Left kidney (tissue), 1 donor: ENCODE measurements at regions not wholly inside any gene's neighbourhood (a gene's known extent, or its start where the extent isn't known, plus 50 kb on each side); places are given as distances from the start of the nearest gene placed in this dataset.

Experiments used
- DNase-seq: peaks from one replicate; pipeline ENCODE4 v3.0.0-alpha.2; 2013

DNA sequence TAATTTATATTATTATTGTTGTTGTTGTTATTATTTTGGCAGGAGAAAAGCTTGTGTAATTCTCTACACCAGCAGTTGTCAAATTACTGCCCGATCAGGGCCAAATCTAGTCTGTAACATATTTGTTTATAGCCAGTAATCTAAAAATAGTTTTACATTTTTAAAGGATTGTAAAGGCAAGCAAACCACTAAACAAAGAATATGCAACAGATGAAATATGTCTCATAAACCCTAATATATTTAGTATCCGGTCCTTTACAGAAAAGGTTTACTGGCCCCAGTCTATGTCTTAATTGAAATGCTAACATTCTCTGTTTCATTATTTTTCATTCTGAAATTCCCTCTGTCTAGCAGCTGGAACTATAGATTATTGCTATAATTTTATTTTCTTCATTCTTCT is 709.5 kb downstream of the KCNJ2 start:
- no peak for DNase-seq

DNA sequence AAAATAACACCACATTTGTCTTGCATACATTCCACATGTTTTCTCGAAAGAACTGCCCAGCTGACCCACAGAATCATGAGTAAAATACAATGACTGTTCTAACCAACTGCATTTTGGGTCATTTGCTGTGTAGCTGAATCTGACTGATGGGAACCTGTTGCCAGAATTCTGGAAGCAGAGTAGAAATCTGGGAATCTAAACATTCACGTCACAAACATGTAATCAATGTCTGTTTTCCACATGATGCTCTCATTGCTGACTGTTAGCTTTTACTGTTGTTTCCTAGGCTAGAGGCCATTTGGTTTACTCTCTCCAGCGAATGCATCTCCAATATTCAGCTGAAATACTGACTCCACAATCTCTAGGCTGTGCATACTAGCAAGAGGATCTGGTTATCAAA is 710.1 kb downstream of the KCNJ2 start:
- DNase-seq = no peak

DNA sequence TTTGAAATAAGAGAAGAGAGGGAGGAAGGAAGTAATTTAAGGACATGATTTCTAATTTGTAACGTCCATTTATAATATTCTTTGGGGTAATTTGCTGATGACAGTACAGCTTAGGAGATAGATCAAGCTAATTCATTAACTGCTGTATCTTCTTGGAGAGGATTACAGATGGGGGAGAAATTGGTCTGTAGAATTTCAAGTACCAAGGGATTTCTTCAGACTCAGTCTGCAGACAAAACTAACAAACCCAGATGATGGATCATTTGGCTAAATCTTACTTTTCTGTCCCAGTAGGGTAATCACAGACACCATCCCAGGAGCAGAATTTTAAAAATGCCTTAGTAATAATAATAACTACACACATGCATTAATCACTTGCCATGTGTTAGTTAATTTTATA is 711.8 kb downstream of the KCNJ2 start:
- DNase-seq = no peak

DNA sequence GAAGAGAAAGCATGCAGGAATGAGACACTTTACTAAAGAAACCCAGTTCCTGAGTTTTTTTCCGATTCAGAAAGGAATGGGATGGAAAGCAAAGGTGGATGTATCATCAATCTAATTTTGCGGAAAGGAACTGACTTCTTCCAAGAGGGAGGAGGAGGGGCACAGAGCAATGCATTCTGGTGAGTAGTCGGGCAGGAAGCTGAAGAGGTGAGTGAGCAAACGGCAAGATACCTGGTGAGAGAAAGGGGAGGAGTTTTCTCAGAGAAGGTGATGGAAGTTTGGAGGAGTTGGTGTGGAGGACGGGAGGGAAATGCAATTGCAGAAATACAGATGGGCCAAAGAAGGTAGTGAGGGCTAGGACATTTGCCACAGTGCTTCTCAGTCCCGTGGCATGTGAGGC is 713.2 kb downstream of the KCNJ2 start:
- DNase-seq = no peak

DNA sequence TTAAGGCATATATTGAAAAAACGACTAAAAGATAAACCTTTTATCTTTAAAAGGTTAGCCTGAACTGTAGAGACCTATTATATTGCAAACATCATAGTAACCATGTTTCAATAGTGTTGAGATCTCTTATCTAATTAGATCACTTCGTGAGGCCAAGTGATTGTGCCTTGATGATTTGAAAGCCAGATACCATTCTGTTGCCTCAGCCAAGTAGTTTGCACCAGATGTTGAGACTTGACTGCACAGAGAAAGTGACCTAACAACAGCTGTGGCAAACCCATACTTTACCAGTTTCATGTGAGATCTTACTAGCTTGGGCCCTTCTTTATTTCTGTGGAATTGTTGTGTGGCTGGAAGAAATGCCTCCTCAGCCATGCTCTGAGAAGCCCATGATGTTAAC is 717.3 kb downstream of the KCNJ2 start:
- no peak for DNase-seq

DNA sequence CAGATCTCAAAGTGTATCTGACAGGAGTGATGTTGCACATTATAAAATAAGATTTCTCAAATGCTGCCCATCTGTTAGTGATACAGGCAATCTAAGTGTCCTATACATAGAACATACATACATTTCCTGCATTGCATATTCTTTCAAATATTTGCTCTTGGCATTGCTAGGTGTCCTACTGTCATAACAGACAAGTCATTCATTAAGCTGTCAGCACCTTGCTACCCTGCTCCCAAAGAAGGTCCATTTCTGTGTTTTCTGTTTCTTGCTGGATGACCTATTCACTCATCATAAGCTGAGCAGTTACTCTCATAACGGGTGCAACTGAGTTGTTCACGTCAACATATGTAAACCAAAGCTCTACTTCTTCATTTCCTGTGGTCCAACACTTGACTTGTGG is 719.0 kb downstream of the KCNJ2 start:
- no peak for DNase-seq

DNA sequence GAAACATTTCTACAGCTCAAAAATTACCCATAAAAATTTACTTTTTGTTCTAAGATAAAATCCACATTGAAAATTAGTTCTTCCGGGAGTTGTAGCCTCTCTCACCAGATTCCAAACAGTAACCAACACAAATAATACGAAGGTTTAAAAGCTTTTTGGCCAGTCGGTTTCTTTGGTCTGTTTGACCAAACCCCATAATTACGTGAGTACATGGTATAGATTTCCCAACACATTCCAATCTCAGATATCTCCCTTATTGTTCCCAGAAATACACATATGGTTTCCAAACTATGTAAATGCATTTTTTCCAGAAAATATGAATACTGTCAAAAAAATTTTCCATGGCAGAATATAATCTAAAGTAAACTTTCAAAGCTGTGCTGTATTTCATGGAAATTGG is 722.0 kb downstream of the KCNJ2 start:
- no peak for DNase-seq

DNA sequence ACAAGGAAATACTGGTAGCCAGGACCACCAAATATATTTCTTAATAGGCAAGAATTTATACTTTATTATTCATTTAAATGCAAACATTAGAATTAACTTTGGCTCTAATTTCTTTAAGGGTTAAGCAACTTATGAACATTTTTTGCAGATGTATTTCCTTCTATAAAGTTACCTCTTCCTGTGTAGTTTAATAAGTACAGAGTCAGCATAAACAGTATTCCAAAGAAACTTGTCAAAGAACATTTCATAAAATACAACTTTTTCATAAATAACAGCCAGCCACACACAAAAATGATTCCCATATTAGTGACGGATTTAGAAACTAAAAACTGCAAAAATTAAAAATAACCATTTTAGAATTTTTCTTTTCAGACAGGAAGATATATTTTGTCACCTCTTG is 723.2 kb downstream of the KCNJ2 start:
- DNase-seq = no peak

DNA sequence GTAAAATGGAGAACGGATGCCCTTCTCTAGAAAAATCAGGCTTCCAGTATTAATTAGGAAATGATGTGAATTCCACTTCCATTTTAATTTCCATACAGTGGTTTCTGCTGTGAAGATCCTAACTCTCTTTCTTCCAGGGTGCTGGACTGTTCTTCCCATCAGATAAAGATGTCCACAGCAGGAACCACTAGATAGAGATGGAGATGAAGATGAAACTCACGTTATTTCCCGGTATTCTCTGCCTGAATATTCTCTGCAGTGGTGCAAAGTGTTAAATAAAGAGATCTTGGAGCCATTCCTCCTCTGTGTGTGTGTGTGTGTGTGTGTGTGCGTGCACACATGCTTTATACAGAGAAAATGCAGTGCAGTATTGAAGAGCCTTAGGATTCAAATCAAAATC is 727.5 kb downstream of the KCNJ2 start:
- DNase-seq = no peak

DNA sequence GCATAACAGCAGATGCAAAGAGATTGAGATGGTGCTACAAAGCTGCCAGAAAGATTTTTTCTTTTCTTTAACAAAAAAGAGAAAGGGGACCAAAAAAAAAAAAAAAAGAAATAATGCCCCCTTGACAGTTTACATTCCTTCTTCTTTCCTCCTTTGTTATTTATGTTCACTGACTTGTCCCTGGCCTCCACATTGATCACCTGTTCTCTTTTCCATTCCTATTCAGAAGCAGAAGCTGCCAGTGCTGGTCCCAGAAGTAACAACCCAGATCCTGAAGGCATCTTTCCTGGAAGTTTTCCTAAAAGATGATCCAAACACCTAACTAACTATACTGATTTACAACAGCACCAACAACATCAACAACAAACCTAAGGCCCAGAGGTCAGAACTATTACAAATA is 728.1 kb downstream of the KCNJ2 start:
- no peak for DNase-seq

DNA sequence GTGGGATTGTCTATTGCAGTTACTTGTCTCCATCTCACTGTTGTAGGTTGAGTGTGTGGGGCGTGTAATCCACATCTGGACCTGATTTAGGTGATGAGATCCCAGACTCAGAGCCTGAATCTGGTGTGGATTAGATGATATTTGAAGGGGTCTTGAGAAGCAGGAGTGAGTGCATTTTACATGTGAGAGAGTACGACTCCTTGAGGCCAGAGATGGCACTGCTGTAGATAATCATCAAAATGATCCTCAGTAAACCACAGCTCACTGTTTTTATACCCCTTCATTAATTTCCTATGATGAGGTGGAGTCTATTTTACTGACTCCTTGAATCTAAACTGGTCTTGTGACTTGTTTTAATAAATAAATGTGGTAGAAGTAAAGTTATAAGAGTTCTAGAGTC is 732.5 kb downstream of the KCNJ2 start:
- no peak for DNase-seq

DNA sequence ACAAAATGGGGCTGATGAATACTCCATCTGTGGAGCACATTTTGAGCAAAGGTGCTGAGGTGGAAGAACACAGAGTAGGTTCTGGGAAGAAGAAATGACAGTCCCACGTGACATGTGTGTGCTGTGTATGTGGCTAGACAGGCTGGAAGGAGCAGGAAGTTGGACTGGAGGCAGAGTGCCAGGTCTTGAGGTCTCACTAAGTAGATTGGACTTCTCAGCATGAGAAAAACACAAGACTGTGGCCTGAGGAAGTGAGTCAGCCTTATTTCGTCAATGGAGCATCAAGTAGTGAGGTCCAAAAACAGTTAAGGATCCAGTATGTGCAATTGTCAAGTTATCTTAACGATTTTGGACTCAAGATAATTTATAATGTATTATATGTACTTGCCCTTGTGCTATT is 736.5 kb downstream of the KCNJ2 start:
- DNase-seq = no peak

DNA sequence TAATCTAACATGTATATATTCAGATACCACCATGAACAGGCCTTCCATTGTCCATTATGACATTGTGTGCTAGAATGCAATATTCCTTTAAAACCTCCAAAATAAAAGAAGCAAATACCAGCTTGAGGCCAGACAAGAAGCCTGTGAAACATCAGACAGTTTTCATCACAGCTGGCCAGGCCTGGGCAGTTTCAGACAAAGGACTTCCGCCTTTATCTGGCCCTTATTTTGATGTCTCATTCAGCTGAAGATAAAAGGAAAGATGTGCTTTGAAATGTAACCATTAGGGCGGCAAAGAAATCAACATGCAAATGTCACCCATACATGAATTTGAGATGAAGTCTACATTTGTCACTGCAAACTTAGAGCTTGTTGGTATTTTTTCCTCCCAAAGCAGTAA is 737.5 kb downstream of the KCNJ2 start:
- no peak for DNase-seq

DNA sequence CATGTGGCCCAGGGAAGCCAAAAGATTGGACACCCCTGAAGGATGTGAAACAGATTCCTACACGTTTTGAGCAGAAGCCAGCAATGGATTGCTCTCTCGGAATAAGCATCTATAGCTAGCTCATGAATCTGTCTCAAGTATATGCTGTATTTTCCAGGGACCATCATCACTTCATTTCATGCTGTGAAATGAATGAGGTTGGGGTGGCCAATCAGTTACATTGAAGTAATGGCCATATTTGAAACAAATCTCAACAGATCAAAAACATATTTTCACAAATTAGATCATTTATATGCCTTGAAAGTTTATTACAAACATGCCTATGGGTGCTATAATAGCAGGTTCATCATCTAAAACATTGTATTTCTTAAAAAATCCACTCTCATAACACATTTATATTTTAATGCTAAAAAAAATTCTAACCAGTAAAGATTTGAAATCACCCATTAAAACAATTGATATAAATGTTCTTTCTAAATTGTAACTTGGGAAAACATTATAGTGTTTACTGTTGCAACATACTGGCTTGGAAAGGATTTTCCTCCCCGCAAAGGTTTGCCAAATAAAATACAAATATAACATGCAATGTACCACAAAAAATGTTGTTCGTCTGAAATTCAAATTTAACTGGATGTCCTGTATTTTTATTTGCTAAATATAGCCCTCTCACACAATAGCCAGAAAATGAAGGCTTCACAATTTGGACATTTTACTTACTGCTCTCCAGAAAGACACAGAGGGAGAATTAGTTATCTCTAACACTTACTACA is 743.6 kb downstream of the KCNJ2 start:
- DNase-seq = no peak

DNA sequence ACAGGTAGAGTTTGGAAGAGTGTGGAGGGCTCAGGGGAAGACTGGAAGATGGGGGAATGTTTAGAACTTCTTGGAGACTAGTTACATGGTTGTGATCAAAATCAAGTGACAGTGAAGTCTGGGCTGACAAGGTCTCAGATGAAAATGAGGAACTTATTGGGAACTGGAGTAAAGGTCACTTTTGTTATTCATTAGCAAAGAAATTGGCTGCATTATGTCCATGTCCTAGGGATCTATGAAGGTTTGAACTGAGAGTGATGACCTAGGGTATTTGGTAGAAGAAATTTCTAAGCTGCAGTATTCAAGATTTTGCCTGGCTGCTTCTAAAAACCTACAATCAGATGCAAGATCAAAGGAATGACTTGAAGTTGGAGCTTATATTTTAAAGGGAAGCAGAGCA is 747.1 kb downstream of the KCNJ2 start:
- no peak for DNase-seq

DNA sequence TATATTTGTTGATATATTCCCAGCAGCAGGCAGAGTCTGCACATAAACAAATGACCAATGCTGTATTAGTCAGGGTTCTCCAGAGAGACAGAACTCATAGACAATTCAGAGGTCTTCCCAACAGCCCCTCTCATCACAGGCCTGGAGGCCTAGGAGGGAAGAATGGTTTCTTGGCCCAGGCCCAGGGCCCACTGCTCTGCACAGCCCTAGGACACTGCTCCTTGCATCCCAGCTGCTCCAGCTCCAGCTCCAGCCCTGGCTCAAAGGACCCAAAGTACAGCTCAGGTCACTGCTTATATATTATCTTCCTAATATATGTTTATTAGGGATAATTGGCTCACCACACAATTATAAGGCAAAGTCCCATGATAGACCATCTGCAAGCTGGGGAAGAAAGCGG is 749.9 kb downstream of the KCNJ2 start:
- DNase-seq = no peak

DNA sequence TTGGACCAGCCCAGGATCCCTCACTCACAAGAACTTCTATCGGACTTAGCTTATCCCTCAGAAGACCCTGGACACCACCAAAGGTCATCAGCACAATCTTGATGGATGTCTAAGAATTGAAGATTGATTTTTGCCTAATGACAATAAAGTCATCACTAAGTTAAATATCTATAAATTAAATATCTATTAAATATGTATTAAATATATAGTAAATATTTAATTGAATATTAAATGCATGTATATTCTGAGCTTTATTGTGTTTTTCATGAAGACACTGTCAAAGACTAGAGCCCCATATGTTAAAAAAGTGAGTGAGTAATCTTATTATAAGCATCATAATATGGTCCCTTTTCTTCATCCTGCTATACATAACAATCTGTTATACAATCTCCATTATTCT is 751.1 kb downstream of the KCNJ2 start:
- no peak for DNase-seq

DNA sequence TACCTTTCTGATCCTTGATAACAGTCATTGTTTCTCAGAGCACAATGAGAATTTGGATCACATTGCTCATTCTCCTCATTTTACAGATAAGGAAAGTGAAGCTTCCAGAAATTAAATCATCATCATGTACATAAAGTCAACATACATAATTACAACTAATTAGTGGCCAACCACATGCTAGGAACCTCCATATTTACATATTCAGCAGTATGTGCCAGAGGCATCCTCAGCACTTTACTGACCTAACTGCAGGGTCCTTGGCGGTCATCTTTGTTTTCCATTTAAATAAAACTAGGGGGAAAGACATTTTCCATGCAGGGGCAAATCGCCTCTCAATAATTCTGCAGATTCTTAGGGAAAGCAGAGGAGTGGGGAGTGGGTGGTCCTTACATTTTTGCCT is 752.9 kb downstream of the KCNJ2 start:
- no peak for DNase-seq

DNA sequence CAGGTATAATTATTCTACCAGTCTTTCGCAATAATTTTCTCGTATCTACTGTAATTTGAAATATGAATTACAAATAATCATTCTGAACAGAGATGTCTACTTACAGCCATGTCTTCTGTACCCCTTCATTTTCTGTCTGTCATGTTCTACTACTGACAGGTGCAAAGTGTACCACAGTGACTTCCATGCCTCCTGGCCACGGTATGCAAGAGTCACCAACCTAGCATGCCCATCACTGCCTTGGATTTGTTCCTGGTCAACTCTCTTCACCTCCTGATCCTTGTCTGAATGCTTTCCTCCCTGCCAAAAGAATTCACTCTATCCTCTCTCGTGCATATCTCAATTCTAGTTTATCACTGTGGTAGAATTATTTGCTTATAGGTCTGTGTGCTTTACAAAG is 755.4 kb downstream of the KCNJ2 start:
- DNase-seq = no peak

DNA sequence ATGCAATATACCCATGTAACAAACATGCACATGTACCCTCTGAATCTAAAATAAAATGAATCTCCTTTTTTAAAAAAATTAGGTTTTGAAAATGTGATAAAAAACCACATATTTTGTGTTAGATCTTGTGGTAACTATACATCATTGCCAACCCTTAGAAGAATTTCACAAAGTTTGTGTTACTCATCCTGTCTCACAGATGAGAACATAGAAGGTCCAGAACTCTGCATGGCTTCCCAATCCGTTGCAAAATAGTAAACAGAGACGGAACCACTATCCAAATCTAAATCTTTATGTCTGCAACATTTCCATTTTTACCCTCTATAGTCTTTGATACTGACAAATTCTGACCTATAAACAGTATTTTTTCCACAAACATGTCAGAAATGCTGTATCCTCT is 759.9 kb downstream of the KCNJ2 start:
- DNase-seq = no peak

DNA sequence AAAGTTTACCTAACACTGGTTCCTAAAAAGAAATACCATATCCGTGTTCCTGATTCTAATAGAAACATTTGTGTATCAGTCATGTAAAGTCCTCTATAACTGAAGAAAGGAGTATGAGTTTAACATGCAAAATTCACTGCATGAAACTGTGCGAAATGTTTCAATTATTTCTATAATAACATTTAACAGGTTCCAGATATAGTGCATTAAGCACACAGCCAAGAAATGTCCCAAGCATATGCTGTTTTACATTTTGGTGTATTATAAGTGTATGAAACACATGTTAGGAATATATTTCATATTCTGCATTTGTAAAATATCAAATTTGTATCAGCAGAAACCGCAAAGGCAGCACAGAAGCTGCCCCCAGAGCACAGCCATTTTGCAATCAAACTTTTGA is 764.9 kb downstream of the KCNJ2 start:
- DNase-seq = no peak

DNA sequence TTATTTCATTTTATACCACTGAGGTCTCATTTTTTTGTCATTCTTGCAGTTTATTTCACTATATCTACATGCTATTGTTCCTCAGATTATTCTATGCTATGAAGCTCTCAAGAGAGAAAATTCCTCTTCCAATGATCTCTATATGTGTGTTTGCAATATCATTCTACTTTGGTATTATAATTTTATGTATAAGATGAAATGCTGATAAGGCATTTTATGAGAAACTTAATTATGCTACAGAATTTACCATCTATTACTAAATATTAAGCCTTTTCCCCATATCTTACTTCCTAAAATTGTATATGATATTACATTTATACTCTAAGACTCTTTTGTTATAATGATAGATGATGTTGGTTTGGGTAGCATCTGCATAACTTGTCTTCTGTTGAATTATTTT is 765.5 kb downstream of the KCNJ2 start:
- no peak for DNase-seq

DNA sequence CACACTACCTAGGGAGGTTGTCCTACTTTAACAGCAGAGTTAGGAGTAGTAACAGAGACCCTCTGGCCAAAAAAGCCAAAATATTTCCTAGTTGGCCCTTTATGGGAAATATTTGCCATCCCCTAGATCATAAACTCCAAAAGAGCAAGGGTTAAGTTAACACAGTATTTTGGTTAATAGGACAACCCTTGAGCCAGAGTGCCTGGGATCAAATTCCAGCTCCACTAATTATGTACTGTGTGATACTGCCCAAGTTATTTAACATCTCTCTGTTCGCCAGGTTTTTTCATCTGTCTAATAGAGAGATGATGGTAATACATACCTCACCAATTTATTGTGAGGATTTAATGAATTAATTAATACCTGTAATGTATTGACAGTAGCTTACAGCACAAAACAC is 767.4 kb downstream of the KCNJ2 start:
- no peak for DNase-seq

DNA sequence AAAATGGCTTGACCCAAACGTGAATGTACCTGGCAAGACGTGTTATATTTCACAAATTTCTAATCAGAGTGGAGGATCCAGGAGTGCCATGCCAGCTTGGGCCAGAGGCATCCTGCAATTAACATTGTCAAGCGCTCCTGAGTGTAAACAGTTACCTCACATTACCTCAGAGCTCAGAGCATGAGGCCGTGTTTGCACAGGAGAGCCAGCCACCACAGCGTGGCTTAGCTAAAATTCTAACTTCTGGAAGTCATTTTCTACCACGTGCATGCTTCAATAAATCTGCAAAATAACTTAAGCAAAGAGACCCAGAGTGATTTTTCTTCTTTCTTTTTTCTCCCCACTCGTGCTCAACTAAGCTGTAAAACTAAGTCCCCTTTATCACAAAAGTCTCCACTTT is 769.0 kb downstream of the KCNJ2 start:
- no peak for DNase-seq

DNA sequence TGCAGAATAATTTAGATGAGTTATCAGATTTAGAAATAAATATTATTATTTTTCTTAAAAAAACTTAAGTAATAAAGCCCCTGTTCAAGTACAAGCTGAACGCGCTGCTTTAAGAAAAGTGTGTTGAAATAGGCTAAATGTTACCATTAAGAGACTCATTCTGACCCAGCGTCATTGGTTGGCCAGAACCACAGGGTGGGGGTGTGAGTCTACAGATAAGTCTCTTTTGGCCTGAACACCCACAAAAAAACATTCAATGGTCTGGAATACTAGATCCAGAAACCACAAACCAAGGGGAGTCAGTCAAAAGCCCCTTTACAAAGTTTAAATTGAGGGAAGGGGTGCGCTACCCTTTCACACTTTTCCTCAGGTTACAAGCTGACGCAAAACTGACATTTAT is 776.1 kb downstream of the KCNJ2 start:
- DNase-seq = no peak
